ENCODE measurements at regions not wholly inside any gene's neighbourhood (a gene's known extent, or its start where the extent isn't known, plus 50 kb on each side); places are given as distances from the start of the nearest gene placed in this dataset.

GRCh38 chr5:2280318-2280717, 397.6 kb upstream of the IRX4 start:
- H3K27ac ChIP-seq (ENCODE audit: low read depth, low read length), result no peak overlapping the region
- no peak overlapping the region for H2BK120ac ChIP-seq (replicated peaks; ENCODE audit: low read depth, low read length)
- H2BK15ac ChIP-seq (ENCODE audit: low read length), result no peak overlapping the region
- POLR2A ChIA-PET (ENCODE audit: partially characterized antibody), result no interaction called here
- H3K79me1 ChIP-seq (ENCODE audit: low read depth, low read length), result no peaks in the 10 kb centered on the region
- no peak overlapping the region for H3K23ac ChIP-seq (ENCODE audit: insufficient read length)
- H4K5ac ChIP-seq (ENCODE audit: insufficient read length, low read depth, low read length), result no peak overlapping the region
- no peak overlapping the region for H3K4me3 ChIP-seq (ENCODE audit: extremely low read depth in 1 of 4, insufficient read depth in 2 of 4, low read depth in 3 of 4, low read length in 4 of 4)
- H3K36me3 ChIP-seq (ENCODE audit: control insufficient read depth in 2 of 4, insufficient read depth in 4 of 4, low read length in 3 of 4), result no peaks in the 10 kb centered on the region
- no peak overlapping the region for H4K91ac ChIP-seq (replicated peaks; ENCODE audit: insufficient read length, low read length)
- H3K23me2 ChIP-seq (ENCODE audit: low read depth, low read length), result peaks cover 14% of the 10 kb centered on the region; the same call in 1 of the 2 replicates
- H3K4me1 ChIP-seq (replicated peaks in 1 of 4; ENCODE audit: control insufficient read depth in 3 of 4, insufficient read depth in 4 of 4, low read length in 3 of 4), result no peaks in the 10 kb centered on the region
- no peak overlapping the region for H3K9ac ChIP-seq (replicated peaks in 1 of 4; ENCODE audit: extremely low read depth in 1 of 4, low read depth in 3 of 4, low read length in 3 of 4)
- no peaks in the 10 kb centered on the region for H4K20me1 ChIP-seq (replicated peaks in 1 of 2; ENCODE audit: control insufficient read depth in 1 of 2, insufficient read depth in 2 of 2, low read length in 2 of 2)
- no peak overlapping the region for H3K4me2 ChIP-seq (ENCODE audit: insufficient read depth in 1 of 2, low read depth in 2 of 2, low read length in 2 of 2)
- no peak overlapping the region for H3K56ac ChIP-seq (replicated peaks; ENCODE audit: insufficient read length, low read depth, low read length)
- DNase-seq (ENCODE audit: low read depth in 1 of 2, low spot score in 2 of 2) (no peak), FAIRE-seq (no peak)
- H2BK5ac ChIP-seq (ENCODE audit: low read depth, low read length), result no peak overlapping the region
- WGBS, 2 experiments (ENCODE audit: extremely low coverage in 1 of 2, insufficient coverage in 1 of 2, insufficient read length in 1 of 2, insufficient replicate concordance in 2 of 2, low coverage in 1 of 2, low lambda C conversion rate in 2 of 2, missing lambda C conversion rate in 1 of 2), result 55% methylated on average over 2 of the region's 3 CpGs; no CpG with 5 or more reads in 1 of the 2 experiments
- no peak overlapping the region for H2AFZ ChIP-seq (ENCODE audit: low read length)
- H3K27me3 ChIP-seq (replicated peaks in 1 of 4; ENCODE audit: control insufficient read depth in 3 of 4, extremely low read depth in 1 of 4, insufficient read depth in 3 of 4, low read length in 3 of 4), result no peaks in the 10 kb centered on the region; a peak in 1 of 7 replicates
- H2BK12ac ChIP-seq (ENCODE audit: low read depth, low read length), result no peak overlapping the region
- H2BK20ac ChIP-seq (ENCODE audit: low read length), result no peak overlapping the region
- H3K4ac ChIP-seq (replicated peaks; ENCODE audit: insufficient read length, low read depth, low read length), result no peak overlapping the region
- no peak overlapping the region for H4K8ac ChIP-seq (ENCODE audit: extremely low read depth, insufficient read depth, low read length)
- H2AK5ac ChIP-seq (ENCODE audit: low read depth, low read length), result no peak overlapping the region
- no peaks in the 10 kb centered on the region for H3K9me3 ChIP-seq (ENCODE audit: insufficient read depth in 2 of 2, low read depth in 1 of 2, low read length in 1 of 2)
- H3K14ac ChIP-seq (ENCODE audit: insufficient read length), result no peak overlapping the region
- CTCF ChIA-PET (ENCODE audit: partially characterized antibody), result no interaction called here
- no peak overlapping the region for H3K18ac ChIP-seq (ENCODE audit: extremely low read depth, low read length)
- no peaks in the 10 kb centered on the region for H3K79me2 ChIP-seq (ENCODE audit: control insufficient read depth in 1 of 2, insufficient read depth in 2 of 2, low read length in 2 of 2)
- TF ChIP-seq JUN (IDR thresholded peaks at IDR 0.05; ENCODE audit: low read depth, low read length) (no peak), CREB1 (IDR thresholded peaks at IDR 0.05) (no peak), KDM1A (IDR thresholded peaks at IDR 0.05; ENCODE audit: borderline replicate concordance, low read length) (no peak)

Data from H1 (cell line).